NCI-H524 treated with DMSO at 0.1 percent for 48 hours (cell line): ENCODE measurements at regions not wholly inside any gene's neighbourhood (a gene's known extent, or its start where the extent isn't known, plus 50 kb on each side); places are given as distances from the start of the nearest gene placed in this dataset.
A peak's percentile ranks its signal among the peaks of the same experiment; 100 is the strongest.

ENCODE experiments used
- DNase-seq: peaks from one replicate; lab custom pipeline; 2025; lab: John Stamatoyannopoulos, UW

DNA sequence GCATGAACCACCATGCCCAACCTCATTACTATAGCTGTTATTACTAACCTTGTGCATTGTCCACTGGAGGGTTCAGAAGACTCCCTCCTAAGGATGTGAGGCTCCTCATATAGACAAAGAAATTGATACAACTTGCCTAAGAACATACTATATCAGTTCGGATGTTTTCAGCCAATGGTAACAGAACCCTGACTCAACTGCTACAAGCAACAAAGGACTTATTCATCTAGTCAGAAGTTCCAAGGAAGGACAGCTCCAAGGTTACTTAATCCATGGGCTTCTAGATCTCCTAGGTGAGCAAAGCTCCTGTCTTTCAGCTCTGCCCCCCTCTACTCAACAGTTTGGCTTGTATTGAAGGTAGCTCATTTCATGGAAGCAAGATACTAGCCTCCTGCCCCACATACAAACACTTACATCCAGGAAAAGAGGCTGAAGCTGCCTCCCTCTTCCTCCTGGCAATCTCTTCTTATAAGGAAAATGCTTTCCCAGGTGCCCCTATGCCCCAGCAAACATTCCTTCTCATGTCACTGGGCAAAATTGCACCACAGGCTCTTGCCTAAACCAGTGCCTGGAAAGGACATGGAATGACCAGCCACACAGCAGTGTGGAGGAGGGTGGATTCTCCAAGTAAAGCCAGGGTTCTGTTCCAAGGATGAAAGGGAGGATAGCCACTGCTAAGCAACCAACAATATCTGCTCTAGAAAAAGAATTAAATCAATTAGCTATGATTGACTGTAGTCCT, 497.8 kb downstream of the FOXO1 start:
- DNase-seq = no peak

GRCh38 chr13:40169476-40169875, 497.0 kb downstream of the FOXO1 start:
- DNase-seq = no peak

- no peak for DNase-seq
These were observed 496.4 kb downstream of the FOXO1 start for GRCh38 chr13:40170091-40170490.

DNA sequence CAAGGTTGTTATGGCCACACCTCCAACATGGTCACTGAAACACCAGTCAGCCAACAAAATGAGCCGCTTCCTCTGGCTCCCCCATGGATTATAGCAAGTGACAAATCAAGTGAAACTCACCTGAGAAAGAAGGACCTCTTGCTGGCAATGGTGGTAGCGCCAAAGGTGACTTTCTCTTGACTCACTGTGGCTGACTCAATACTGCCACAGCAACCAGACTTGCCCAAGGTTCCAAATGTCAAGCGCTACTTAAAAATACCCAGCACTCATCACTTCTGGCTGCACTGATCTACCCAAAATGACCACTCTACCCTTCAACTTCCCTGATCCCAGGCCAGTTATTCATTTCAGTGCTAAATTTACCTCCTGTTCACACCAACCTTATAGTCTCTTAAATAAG, 495.5 kb downstream of the FOXO1 start:
- no peak for DNase-seq

DNA sequence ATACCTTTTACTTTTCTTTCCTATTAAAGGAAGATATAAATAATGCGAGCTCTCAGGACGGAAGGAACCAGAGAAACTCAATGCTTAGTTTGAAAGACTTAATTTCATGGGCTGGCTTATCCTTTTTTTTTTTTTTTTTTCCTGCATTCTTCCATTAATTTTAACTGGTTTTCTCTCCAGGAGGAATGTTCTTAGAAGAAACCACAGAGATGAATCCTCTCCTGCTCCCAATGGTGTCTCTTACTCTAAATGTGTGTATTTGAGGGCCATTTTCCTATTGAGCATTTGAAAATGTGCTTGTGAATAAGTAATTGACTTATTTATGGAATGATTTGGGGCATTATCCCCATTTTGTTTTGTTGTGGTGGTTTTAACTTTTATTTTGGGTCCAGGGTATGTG, 494.9 kb downstream of the FOXO1 start:
- no peak for DNase-seq

DNA sequence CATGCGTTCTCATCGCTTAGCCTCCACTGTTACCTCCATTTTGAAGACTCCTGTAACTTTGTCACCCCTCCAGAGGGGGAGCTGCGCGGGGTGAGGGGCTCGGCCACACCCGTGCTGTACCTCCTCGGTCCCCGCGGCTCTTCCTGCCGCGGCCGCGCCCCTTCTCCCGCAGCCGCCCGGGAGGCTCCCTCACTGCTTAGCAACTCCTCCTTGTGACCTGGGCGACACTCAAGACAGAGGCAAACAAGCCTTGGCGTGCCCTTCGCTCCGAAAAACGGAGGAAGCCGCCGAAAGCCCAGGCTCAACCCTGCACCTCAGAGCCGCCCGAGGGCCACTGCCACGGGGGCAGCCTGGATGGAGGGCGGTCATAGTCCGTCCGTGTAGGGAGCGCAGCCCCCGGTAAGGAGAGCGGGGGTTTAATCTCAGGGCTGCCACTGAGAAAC, 494.3 kb downstream of the FOXO1 start:
- no peak for DNase-seq

GRCh38 chr13:40172878-40173277, 493.6 kb downstream of the FOXO1 start:
- no peak for DNase-seq

DNA sequence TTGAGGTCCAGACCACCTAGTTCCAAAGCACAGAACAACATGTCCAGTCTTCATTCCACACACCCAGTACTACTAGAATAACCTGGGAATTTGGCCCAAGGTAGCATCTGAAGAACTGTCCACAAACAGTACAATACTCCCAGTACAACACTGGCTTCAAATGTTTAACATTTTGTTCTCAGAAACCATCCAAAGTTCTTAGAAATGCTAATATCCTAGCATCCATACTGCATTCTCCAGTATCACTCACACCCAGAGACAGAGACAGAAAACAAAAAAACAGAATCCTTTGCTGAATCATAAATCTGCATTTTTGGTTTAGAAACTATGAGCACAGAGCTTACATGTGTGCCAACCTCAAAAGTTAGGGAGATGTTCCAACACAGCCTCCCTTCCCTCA, 490.8 kb downstream of the FOXO1 start:
- no peak for DNase-seq

- DNase-seq = no peak
These were observed 490.2 kb downstream of the FOXO1 start for GRCh38 chr13:40176242-40176641.

GRCh38 chr13:40178130-40178529, 488.3 kb downstream of the FOXO1 start:
- DNase-seq = no peak

GRCh38 chr13:40179445-40180281, 486.8 kb downstream of the FOXO1 start:
- no peak for DNase-seq

DNA sequence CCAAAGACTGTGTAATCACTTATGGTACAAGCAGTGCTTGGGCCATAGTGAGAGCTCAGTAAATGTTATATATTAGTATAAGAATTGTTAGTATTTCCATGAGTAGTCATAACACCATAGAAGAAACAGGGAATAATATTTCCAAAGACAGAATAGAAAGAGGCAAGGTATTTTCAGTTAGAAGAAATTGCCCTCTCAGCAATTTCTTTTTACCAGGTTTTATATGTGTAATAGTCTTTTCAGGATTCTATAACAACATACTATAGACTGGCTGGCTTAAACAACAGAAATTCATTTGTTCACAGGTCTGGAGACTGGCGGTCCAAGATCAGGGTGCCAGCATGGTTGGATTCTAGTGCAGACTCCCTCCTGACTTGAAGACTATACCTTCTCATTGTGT, 485.7 kb downstream of the FOXO1 start:
- DNase-seq = no peak

- no peak for DNase-seq
These were observed 485.1 kb downstream of the FOXO1 start for GRCh38 chr13:40181203-40181845.

DNA sequence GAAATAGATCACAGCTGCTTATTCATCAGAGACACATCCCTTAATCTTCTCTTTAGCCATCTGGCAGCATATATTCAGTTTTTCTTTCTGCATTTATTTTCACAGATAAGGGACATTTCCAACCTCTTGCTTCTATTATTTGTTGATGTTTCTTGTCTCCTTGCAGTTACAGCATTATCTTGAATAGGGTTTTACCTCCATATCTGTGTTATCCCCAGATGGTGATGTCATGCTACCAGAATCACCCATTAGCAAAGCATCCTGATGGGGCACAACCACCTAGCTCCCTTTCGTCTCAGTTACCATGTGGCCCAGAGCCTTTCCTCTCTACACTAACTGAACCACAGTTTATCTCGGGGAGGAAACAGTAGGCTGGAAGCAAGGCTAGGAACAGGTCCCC, 483.9 kb downstream of the FOXO1 start:
- no peak for DNase-seq

DNA sequence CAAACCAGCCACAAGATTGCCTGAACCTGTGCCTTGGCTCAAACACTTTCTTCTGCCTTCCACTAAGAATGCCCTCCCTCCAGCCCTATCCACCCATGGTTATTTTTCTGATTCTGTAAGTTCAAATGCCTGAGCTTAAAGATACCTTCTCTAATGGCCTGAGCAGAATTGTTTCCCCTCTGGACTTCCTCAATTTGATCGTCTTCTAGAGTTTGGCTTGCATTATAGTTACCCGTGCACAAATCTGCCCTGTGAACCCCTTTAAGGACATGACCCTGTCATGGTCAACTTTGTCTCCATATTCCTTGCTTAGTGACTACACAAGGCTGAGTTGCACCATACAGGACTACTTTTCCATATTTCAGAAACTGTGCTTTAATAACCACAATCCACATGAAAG, 481.0 kb downstream of the FOXO1 start:
- no peak for DNase-seq

- DNase-seq = peak; percentile 14
These were observed 480.4 kb downstream of the FOXO1 start for GRCh38 chr13:40186041-40186440.

DNA sequence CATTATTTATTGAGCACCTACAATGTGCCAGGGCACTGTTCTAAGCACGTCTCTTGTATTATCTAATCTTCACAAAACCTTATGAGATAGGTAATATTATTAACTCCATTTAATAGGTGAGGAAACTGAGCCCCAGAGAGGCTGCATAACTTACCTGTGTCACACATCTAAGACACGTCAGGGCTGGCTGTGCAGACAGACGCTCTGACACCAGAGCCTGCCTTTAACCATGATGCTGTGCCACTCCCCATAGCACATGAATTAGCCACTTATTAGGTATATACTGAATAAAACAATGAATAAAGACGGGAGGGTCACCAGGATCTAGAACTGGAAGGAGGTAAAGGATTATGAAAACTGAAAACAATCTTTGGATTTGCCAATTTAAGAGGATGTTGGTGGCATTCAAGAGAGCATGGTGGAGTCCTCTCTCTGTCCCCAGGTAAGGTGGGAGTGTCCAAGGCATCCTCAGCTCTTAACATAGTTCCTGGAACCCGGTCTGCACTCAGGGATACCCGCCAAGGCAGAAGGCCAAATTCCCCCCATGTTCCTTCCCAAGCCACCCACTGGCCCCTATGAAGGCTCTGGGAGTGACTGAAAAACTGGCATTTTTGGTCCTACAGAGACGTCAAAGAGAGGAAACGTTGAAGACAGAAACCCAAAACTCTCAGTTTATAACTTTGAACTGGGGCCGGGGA, 479.7 kb downstream of the FOXO1 start:
- DNase-seq = no peak

- no peak for DNase-seq
These were observed 479.1 kb downstream of the FOXO1 start for GRCh38 chr13:40187324-40187795.

DNA sequence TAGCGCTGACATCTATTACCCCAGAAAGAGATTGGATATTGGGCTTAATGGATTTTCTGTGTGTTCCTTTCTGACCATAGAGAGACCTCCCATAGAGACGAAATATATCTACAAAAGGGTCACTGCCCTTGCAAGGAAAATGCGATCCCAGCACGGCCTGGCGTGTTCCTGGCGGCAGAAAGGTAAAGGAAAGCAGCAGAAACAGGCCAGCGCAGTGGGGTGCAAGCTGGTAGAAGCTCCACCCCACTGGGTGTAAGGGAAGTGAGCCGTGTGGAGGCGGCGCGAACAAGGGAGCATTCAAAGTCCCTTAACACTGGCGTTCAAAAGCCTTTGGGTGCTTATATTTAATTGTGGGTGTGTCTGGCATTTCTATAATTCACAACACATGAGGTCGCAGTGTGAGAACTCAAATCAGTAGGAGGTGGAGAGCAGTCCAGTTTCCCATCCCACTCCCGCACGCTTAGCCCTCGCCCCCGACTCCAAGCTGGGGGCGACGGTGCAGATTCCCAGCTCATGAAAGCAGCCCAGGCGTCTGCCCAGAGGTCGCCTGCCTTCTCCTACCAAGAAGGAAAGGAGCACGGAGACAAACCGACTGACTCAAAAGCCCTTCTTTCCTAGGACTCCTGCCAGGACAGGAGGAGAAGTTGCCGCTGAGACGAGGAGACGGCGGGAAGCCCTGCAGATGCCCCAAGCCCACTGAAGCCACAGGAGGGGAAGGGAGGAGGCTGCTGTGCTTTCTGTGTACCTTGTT, 478.4 kb downstream of the FOXO1 start:
- no peak for DNase-seq

DNA sequence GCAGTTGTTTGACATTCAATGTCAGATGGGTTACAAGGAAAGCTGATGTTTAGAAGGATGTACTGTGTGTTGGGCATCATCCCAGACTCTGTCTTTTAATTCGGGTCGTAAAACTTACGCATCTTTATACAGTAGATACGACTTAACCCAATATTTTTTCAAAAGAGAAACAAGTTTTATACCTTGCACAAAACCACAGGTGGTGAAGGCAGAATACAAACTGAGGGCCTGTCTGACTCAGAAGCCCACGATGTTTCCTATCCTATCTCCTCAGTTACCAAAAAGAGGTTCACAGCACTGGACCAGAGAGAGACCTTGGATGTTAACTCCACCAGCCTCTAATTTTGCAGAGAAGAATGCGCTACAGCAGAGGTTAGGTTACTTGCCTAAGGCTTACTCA, 477.0 kb downstream of the FOXO1 start:
- no peak for DNase-seq

- no peak for DNase-seq
These were observed 476.4 kb downstream of the FOXO1 start for GRCh38 chr13:40189898-40190630.
